Iris pigment epithelial cell (primary cell): ENCODE measurements at regions not wholly inside any gene's neighbourhood (a gene's known extent, or its start where the extent isn't known, plus 50 kb on each side); places are given as distances from the start of the nearest gene placed in this dataset.

Experiments
- DNase-seq: peaks from one replicate; pipeline ENCODE4 v3.0.0-alpha.2; 2011; ENCODE audit warnings: low read depth

DNA sequence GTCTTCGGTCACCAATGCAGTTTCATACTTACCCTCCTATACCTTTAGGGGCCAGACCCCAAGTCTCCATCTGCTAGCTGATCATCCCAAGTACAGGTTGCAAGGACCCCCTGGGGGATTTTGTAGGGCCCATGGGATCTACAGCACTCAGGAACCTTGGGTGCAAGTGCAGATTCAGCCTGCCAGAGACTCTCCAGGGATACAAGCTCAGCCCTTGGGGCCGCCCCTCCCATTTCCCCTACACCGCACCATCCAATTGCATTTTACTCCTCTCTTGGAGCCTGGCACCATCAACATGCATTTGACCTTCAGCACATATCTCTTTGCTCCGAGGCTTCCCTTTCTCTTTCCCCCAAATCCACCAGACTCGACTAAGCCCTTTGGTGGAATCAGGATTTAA, 154.7 kb upstream of the ZNF536 start:
- no peak for DNase-seq

DNA sequence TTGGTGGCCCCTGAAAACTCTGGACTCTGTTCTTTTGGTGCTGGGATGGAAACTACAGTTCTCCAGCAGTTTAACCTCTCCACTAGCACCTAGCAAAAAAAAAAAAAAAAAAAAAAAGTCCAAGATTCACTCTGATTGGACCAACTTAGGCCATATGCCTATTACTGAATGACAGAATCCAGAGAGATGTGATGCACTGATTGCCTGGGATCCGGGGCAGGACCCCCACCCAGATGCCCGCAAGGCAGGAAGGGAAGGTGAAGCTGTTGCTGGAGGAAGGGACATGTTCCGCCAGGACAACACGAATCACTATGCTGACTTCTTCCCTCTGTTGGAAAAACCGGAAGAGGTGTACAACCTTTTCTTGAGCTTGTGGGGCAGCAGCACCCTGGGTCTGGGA, 152.5 kb upstream of the ZNF536 start:
- no peak for DNase-seq

DNA sequence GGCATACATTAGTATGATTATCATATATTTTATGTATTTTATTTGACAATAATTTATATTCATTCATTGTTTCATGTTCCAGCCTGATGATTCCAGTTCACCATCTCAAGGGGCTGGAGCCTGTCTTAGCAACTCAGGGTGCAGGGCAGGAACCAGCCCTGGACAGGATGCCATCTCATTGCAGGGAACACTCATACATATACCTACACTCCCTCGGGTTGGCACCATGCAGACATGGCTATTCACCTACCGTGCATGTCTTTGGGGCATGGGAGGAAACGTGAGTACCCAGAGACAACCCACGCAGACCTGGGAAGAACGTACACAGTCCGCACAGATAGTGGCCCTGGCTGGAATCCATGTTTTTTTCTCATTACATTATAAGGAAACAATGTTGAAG, 151.0 kb upstream of the ZNF536 start:
- no peak for DNase-seq

DNA sequence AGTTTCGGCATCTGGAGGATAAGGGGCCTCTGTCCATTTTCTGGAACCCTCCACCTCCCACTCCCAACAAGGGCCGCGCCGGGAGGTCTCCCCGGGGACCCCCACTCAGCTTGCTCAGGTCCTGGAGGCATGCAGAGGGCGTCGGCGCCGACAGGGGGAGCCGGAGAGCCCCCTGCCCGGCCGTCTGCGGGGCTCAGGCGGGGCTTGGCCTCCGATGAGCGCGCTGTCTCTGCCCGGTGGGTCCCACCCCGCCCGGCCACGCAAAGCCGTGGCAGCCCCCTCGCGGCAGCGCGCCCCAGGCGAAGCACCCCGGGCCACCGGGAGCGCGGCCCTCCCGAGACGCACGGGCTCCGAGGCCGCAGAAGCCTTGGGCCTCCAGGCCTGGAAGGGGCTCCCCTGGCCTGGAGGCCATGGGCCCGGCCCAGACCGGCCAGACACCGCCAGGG, 149.7 kb upstream of the ZNF536 start:
- no peak for DNase-seq

DNA sequence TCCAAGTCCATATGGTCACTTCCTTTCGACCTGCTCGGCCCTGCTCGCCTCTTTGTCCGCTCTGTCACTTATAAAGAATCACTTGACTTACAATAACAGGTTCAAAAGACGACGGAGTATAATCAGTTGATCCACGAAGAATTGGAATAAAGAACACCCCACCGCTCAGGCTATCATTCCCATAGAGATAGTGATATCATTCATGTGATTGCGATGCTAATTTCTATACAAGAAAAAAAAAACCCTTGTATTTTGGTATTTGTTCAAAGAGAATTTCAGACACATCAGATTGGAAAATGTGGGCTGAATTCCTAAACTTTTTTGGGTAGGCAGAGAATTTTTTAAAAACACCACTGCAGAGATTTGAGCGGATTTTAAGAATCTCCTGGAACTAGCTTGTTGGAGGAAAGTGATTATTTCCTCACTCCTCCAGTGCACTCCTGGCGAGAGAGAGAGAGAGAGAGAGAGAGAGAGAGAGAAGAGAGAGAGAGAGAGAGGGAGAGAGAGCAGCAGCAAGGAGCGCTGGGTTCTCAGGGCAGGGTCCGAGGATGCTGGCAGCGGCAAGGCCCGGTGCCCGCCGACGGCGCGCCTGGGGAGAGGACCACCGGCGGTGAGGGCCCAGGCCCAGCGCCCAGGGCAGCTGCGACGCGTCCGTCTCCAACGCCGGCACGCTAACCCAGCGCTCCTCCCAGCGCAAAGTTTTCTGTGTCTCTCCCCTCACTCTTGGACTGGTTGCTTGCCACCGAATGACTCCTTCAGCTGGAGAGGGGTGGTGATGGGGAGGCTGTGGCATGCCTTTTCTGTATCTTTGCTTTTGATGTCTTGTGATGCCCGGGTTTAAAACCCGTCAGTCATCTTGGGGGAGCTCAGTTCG, 149.0 kb upstream of the ZNF536 start:
- no peak for DNase-seq

DNA sequence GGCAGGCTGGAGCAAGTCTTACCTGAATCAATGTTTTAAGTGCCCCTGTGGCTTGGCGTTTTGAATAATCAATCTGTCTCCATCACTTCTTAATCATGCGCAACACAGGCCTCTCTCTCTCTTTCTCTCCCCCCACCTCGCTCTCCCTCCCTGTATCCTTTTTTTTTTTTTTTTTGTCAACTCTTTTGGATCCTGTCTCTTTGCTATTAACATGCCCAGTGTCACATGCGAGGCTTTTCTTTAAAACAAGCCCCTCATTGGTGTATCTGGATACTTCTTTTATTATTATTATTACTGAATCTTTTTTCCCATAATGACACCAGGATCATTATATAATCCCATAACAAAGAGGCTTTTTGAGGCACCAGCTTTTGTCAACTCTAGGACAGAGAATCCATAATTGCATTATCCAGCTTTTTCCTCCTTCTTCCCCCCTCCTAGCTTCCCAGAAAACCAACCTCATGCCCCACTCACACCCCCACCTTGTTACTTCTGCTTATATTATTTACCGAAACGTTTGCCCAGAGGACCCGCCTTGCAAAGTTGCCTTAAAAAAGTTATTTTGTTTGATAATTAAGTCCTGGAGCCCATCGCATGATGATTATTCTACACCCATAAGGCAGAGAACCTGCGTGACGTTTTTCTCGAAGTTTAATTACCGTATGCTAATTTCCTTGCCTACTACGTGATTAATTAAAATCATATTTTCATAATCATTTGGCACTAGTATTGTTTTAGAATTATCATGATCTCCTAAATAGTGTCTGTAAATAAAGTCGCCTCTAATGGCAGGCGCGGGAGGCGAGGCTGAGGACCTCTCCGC, 148.1 kb upstream of the ZNF536 start:
- no peak for DNase-seq

DNA sequence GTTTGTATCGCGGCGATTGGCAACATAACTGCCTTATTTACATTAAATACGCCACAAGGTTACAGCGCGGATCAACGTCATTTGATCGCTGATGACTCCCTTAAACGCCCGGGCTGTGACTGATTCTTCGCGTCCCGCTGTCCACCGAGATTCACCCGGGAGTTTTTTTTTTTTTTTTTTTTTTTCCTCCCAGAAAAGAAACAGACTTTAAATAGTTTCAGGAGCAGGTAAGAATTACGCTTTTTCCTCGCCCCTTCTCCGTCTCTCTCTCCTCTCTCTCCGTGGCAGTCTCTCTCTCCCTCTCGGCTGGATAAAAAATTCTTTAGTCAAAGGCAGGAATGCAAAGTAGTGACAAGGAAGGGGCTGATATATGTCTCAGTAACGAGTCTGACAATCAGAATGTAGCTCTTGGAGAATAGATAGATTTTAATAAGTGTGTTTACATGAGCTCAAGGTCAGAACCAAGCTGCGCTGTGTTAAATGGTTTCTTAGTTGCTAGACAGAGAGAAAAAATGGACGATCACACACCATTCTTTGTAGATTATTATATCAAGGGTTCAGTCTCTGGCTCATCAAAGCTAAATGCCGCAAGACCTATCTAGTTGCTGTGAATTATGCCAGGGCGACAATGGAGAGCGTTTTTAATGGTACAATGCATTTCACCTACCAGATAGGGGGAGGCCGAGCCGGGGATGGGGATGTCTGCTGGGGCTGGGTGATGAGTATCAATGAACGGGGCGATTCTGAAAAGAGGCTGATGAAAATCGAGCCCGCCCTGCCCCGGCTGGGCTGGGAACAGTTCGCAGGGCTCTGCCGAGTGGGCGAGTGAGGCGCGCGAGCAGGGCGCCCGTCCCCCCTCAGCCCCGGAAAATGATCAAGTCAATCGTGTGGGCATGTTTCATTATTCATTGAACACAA, 147.2 kb upstream of the ZNF536 start:
- DNase-seq, result peak; percentile 16

DNA sequence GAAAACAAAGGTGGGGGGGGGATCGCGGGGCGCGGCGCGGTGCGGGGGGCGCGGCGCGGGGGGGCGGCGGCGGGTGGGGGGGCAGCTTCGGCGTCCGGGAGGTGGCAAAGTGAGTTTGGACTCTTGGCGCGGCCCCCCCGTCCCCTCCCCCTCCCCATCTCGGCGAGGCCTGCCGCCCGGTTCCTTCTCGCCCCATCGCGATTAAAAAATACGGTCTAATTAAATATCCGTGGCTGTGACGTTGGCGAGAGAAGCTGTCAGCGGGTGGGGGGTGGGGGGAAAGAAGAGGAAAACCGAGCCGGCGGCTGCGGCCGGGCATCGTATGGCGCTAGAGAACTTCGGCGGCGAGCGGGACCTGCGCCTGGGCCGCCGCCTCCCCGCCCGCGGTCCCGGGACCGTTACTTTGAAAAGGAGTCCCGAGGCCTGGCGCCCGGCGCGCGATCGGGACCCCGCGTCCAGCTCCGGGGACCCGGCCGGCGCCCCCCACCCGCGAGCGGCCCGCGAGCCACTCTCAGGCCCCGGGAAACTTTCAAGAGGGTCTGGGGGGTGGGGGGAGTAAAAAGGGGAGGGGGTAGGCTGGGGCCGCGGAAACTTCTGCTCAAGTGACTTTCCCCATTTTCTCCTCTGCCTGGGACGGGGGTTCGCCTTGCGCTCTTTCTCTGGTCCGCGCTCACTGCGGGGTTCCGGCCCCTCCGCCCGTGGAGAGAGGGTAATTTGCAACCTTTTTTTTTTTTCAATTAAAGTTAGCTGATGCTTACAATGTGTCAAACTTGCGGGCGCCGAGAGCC, 146.3 kb upstream of the ZNF536 start:
- no peak for DNase-seq

DNA sequence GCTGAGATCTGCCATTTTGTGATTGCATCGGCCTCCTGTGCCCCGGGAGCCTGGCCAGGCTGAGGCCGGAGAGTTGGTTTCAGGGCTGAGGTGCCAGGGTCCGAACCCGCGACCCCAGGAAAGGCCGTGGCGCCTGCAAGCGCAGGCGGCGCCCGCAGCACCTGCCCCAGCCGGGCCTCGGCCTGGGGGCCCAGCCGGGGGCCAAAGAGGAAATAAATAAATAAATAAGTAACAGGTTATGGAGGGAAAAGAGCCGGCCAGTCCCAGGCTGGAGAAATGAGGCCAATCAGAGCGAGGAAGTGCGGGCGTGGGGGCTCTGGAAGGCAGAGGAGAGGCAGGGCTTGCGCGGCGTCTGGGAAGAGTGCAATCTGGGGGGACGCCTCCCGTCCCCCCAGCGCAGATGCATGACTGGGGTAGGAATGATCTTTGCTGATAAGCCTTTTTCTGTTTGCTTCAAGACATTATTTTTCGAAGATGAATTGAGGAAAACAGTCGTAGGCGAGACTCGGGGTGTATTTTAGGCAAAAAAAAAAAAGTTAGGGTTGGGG, 145.6 kb upstream of the ZNF536 start:
- DNase-seq, result no peak

DNA sequence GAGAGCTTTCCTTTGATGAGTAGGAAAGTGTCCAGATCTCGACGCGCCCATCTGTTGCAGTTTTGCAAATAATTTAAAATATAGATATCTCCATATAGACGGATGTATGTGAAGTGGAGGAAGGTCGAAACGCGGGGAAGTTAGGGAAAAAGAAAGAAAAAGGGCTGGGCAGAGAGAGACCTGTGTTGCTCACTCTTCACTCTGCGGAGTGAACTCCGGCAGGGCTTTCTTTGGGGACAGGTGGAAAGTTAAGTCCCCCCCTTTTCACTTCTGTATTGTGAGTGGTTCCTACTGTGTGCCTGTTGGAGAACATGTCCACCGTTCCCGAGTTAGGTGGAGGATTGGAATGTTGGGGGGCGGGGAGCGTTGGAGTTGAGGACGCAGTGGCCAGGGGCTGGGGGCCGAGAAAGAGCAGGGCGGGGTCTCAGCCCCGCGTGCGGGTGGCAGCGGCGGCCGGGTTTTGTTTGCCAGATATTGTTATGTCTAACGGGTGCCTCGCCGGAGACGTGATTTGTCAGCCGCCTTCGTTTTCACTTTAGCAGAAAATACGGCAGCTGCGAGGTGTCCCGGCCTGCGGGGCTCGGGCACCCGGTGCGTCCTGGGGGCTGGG, 145.1 kb upstream of the ZNF536 start:
- DNase-seq, result no peak

DNA sequence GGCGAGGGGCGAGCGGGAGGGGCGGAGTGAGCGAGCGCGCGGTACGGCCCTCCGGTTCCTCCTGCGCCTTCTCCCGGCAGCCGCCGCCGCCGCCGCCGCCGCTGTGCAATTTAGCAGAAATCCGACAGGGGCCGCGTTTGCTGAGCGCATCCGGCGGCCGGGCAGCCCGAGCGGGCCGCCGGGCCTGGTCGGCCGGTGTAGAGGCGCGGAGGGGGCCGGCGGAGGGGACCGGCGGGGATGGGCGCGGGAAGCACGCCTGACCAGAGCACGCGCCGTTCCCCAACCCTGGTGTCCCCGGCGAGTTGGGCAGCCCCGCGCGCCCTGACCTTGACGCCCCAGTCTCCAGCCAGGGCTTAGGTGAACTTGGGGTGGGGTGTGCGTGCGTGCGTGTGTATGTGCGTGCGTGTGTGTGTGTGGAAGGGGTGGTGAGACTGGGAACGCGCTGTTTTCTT, 144.5 kb upstream of the ZNF536 start:
- peak; percentile 78 for DNase-seq

DNA sequence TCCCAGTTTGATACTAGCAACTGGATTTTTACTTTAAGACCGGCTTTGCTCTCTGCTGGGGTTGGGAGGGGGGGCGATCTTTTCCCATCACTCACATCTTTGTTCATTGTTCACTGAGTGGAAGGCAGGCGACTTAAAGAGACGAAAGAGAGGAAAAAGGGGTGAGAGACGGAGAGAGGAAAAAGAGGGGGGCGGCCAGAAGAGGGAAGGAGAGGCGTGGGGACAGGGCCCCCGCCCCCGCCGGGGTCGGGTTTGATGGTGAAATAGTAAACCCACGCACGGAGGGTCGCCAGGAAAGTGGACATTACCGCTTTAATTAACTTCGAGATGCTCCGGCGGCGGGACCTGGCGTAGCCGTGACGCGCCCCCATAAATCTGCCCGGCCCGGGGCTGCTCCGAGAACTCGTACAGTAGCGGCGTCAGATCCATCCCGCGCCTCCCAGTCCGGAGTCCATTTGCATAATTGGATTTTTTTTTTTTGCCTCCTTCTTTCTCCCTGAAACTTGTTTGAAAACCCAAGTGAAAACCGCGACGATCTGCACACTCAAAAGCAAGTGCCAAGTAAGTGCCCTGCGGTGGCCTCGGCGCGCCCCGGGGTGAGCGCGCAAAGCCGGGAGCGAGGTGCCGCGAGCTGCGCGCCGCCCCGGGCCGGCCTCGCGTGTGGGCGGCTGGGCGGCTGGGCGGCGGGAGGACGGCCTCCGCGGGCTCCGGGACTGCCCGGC, 143.9 kb upstream of the ZNF536 start:
- peak; percentile 8 for DNase-seq

DNA sequence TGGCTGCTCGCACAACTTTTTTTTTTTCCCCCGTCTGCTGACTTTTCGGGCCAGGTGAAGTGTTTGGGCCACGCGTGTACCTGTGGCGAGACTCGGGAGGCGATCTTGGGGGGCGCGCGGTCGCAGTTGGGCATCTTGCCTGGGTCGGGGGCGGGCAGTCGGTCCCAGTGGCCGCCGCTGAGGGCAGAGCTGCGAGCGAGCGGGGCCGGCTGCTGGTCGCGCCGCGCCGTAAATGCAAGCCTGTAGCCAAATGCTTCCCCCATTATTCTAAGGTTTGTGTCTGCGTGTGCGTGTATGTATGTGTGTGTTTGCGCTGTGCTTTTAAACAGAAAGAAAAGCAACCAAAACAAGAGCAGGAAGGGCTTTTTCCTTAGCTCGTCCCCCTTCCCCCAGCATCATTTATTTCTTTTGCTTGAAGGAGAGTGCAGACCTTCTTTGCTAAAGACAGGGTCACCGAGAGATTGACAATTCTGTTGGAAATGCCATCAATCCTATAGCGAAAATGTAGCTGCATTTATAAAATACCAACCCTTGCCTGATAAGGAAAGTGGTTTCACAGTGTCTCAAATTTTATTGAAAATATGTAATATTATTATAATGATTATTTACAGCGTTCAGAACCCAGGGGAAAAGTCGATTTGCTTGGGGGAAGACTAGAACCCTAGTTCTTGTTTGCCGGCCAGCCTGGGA, 143.2 kb upstream of the ZNF536 start:
- DNase-seq, result peak; percentile 15

DNA sequence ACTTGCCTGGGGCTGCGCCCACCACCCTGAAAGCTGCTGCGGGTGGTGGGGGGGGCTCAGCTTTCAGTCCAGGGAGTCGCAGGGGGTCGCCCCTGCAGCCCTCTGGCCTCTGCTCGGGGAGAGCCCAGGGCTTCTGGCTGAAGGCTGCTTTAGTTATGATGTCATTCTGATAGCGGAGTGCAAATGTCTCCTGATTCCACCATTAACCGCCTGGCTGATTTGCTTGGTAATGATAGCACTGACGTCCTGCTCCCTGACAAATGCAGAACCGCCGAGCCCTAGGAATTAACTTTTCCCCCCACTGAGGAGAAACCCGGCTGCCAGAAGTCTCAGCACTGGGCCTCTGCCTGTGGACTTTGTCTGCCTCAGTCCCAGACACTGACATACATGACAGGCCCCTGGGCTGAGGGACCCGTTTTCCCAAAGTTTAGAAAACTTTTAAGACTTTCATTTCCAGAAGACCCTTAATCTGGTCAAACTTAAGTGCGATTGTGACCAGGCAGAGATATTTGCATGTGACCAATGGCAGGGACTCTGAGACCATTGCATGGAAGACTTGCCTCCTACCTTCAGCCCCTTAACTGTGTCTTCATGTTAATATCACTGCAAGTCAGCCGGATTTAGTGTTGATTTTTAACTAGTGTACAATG, 142.5 kb upstream of the ZNF536 start:
- peak; percentile 40 for DNase-seq

DNA sequence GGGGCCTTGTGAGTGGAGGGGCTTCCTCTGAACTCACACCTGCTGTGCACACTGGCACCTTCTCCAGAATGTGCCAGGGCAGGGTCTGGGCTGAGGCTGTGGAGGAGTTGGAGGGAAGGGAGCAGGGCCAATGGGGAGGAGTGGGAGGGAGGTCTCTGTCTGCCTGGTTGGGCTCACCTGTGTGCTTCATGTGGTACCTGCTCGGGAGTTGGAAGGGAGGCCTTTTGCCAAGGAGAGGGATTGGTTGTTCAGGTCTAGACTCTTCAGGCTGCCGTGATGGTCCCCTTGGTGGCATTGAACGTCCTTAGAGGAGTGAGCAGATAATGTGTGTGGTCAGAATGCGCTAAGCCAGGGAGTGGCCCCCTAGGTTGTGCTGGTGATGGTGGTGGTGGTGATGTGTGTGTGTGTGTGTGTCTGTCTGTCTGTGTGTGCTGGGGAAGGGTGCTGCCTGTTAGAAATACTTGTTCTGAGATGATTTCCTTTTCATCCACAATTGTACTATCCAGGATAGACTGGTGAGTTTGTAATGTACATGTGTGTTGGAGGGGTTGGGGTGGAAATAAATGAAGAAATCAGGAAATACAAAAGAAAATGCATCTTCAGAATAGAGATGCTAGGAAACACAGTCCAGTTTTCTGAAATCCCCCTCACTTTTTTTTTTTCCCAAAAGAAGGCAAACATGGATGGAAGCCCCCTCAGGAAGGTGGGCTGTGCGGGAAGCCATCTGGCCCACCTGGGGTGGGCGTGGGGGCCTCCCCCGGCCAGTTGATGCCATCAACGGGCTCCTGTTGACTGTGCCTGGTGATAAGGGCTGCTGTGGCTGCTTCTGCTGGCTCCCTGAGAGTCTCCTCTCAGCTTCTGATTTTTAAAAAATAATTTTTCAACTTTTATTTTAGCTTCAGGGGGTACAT, 140.5 kb upstream of the ZNF536 start:
- no peak for DNase-seq

DNA sequence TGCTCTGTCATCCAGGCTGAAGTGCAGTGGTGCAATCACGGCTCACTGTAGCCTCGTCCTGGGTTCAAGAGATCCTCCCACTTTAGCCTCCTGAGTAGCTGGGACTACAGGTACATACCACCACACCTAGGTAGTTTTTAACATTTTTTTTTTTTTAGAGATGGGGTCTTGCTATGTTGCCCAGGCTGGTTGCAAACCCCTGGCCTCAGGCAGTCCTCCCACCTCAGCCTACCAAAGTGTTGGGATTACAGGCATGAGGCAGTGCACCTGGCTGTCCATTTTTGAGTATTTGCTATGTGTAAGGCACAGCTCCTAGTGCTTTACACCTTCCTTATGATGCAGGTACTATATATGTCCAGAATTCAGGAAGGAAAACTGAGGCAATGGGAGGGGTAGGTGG, 138.8 kb upstream of the ZNF536 start:
- no peak for DNase-seq

DNA sequence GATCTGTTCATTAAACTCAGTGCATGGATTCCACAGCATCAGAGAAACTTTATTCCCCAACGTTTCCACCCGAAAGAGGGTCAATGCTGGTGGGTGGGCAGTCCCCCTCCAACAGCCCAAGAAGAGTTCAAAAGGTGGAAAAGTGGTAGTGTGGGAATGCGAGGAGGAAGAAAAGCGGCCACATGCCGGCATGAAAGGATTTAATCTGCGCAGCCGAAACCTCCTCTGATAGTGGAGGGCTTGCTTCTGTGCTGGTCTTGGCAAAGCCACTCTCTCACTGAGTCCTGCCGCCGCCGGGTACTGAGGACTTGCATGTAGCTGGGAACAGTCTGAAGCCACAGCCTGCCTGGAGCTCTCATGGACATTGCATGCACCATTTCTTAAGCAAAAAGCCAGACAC, 136.2 kb upstream of the ZNF536 start:
- DNase-seq, result no peak

DNA sequence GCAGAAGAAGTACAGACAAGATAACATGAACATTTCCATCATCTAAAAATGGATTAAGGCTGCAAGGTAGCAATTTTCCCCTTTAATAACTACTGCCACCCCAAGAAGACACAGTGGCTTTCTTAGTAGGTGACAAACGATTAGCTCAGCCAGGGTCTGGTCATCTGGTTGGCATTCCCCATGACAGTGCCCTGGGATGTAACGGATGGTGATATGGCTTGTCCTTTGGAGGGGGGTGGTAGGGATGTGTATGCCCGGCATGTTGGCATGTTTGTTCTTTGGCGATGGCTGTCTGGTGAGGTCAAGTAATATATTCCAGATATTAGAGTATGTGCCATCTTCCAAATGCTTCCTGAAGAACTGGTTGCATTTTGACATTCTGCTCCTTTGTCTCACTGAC, 135.6 kb upstream of the ZNF536 start:
- DNase-seq, result no peak
